ENCODE measurements at regions not wholly inside any gene's neighbourhood (a gene's known extent, or its start where the extent isn't known, plus 50 kb on each side); places are given as distances from the start of the nearest gene placed in this dataset.

- TF ChIP-seq, protein P1, sequence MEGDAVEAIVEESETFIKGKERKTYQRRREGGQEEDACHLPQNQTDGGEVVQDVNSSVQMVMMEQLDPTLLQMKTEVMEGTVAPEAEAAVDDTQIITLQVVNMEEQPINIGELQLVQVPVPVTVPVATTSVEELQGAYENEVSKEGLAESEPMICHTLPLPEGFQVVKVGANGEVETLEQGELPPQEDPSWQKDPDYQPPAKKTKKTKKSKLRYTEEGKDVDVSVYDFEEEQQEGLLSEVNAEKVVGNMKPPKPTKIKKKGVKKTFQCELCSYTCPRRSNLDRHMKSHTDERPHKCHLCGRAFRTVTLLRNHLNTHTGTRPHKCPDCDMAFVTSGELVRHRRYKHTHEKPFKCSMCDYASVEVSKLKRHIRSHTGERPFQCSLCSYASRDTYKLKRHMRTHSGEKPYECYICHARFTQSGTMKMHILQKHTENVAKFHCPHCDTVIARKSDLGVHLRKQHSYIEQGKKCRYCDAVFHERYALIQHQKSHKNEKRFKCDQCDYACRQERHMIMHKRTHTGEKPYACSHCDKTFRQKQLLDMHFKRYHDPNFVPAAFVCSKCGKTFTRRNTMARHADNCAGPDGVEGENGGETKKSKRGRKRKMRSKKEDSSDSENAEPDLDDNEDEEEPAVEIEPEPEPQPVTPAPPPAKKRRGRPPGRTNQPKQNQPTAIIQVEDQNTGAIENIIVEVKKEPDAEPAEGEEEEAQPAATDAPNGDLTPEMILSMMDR (IDR thresholded peaks at IDR 0.05; ENCODE audit: low read depth, low read length) = no peak
- no peak for TF ChIP-seq POLR2A (IDR thresholded peaks at IDR 0.05; ENCODE audit: extremely low read depth, insufficient read length)
- TF ChIP-seq, protein P2, sequence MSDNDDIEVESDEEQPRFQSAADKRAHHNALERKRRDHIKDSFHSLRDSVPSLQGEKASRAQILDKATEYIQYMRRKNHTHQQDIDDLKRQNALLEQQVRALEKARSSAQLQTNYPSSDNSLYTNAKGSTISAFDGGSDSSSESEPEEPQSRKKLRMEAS (IDR thresholded peaks at IDR 0.05; ENCODE audit: low read depth, low read length) = no peak
Measured at GRCh38 chr16:9343276-9343675, 251.8 kb downstream of the HAPSTR1 start.

Measured in NB4 (cell line).